ENCODE measurements at regions not wholly inside any gene's neighbourhood (a gene's known extent, or its start where the extent isn't known, plus 50 kb on each side); places are given as distances from the start of the nearest gene placed in this dataset.

- TF ChIP-seq CEBPZ (IDR thresholded peaks at IDR 0.05; ENCODE audit: low read length) (no peak), AKAP8 (CRISPR knock-in tag; IDR thresholded peaks at IDR 0.05) (no peak), MXD1 (CRISPR knock-in tag; IDR thresholded peaks at IDR 0.05) (no peak), HHEX (CRISPR knock-in tag; IDR thresholded peaks at IDR 0.05) (no peak)
Observed at GRCh38 chrX:46016296-46016695, 528.9 kb downstream of the ZNF674 start (continued).

GRCh38 chrX:46015653-46016052 lies 529.6 kb downstream of the ZNF674 start:
- no peak for FAIRE-seq
- H3K36me3 ChIP-seq (replicated peaks in 1 of 2; ENCODE audit: control insufficient read depth in 1 of 2, insufficient read depth in 2 of 2, low read length in 2 of 2) = no peaks in the 10 kb centered on the region
- H3K4me1 ChIP-seq (ENCODE audit: insufficient read depth, low read length) = no peaks in the 10 kb centered on the region
- no peaks in the 10 kb centered on the region for H4K20me1 ChIP-seq (ENCODE audit: insufficient read depth, low read length)
- ChIA-PET POLR2A (no interaction called here), CTCF (ENCODE audit: low intra/inter-chr PET ratio, low total read pairs) (no interaction called here)
- no TSS peak for BruUV-seq (replicated peaks)
- 32% methylated on average over 2 of the region's 2 CpGs for WGBS (ENCODE audit: low lambda C conversion rate)
- H2AFZ ChIP-seq (ENCODE audit: low read length) = no peak overlapping the region
- intact Hi-C loops (cut with micrococcal nuclease; ENCODE audit: unreplicated experiment) (no loop called here), in situ Hi-C loops (cut with HindIII; ENCODE audit: extremely low pct_ligation_motif_present, low pct_unique_long_range_greater_than_20kb) (no loop called here)
- DNase-seq (ENCODE audit: low spot score) = no peak
- H3K9me3 ChIP-seq (ENCODE audit: low read length) = no peaks in the 10 kb centered on the region
- H3K27me3 ChIP-seq (ENCODE audit: control insufficient read depth in 1 of 2, insufficient read depth in 2 of 2, low read length in 2 of 2) = no peaks in the 10 kb centered on the region
- no peak overlapping the region for H3K27ac ChIP-seq (ENCODE audit: extremely low read length, insufficient read depth, low read length)
- no peak for ATAC-seq
- H3K4me2 ChIP-seq (ENCODE audit: low read depth, low read length) = no peak overlapping the region
- no peaks in the 10 kb centered on the region for H3K79me2 ChIP-seq (ENCODE audit: insufficient read depth, low read length)
- no peak overlapping the region for H3K9ac ChIP-seq (ENCODE audit: insufficient read depth, low read depth, low read length)
- H3K4me3 ChIP-seq (replicated peaks in 1 of 3; ENCODE audit: insufficient read depth in 1 of 3, low read depth in 2 of 3, low read length in 3 of 3) = no peak overlapping the region
- TF ChIP-seq MYPOP (CRISPR knock-in tag; IDR thresholded peaks at IDR 0.05) (no peak), TOPORS (CRISPR knock-in tag; IDR thresholded peaks at IDR 0.05) (no peak), ZSCAN25 (CRISPR knock-in tag; IDR thresholded peaks at IDR 0.05) (no peak), HINFP (CRISPR knock-in tag; IDR thresholded peaks at IDR 0.05; ENCODE audit: low read depth) (no peak), HMGXB4 (CRISPR knock-in tag; IDR thresholded peaks at IDR 0.05; ENCODE audit: borderline replicate concordance in 1 of 2, low read depth in 1 of 2) (no peak), ZNF766 (CRISPR knock-in tag; IDR thresholded peaks at IDR 0.05; ENCODE audit: borderline replicate concordance) (no peak), ZBTB3 (CRISPR knock-in tag; IDR thresholded peaks at IDR 0.05; ENCODE audit: borderline replicate concordance, low read depth) (no peak), TP53 (CRISPR knock-in tag; conservative IDR thresholded peaks at IDR 0.05) (no peak), IRX3 (CRISPR knock-in tag; IDR thresholded peaks at IDR 0.05; ENCODE audit: borderline replicate concordance, low read depth) (no peak), ZNF879 (CRISPR knock-in tag; IDR thresholded peaks at IDR 0.05) (no peak), KLF16 (CRISPR knock-in tag; IDR thresholded peaks at IDR 0.05) (no peak), HDAC1 (CRISPR knock-in tag; IDR thresholded peaks at IDR 0.05) (no peak)
